ENCODE measurements at regions not wholly inside any gene's neighbourhood (a gene's known extent, or its start where the extent isn't known, plus 50 kb on each side); places are given as distances from the start of the nearest gene placed in this dataset.

DNA sequence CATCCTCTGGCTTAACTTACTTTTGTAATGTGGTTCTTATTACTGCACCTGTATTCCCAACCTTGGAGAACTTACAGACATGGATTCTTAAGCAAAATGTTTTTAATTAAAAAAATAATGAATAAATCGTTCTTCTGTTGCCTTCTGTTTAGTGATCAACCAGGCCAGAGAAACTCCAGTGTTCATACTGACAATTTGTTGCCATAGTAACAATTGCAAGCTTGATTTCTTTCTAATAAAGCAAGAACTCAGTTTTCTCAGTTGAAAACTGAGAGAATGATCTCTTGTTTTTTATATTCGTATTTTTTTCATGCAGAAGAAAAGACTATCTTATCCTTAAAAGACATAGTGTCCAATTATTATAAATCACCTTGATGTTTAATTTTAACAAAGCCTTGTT, 106.5 kb upstream of the LMNTD1 start:
- Mint-ChIP-seq H3K4me1 (ENCODE audit: low read depth) (peaks cover 6% of the 10 kb centered on the region), H3K36me3 (ENCODE audit: insufficient read depth) (peaks cover 1% of the 10 kb centered on the region), H3K27me3 (no peaks in the 10 kb centered on the region), H3K9me3 (ENCODE audit: low read depth) (peaks cover 12% of the 10 kb centered on the region), H3K4me3 (ENCODE audit: low read depth) (no peak overlapping the region), H3K27ac (no peak overlapping the region)
- no peak for DNase-seq (ENCODE audit: low spot score, unreplicated experiment)
- TF ChIP-seq, protein P1, sequence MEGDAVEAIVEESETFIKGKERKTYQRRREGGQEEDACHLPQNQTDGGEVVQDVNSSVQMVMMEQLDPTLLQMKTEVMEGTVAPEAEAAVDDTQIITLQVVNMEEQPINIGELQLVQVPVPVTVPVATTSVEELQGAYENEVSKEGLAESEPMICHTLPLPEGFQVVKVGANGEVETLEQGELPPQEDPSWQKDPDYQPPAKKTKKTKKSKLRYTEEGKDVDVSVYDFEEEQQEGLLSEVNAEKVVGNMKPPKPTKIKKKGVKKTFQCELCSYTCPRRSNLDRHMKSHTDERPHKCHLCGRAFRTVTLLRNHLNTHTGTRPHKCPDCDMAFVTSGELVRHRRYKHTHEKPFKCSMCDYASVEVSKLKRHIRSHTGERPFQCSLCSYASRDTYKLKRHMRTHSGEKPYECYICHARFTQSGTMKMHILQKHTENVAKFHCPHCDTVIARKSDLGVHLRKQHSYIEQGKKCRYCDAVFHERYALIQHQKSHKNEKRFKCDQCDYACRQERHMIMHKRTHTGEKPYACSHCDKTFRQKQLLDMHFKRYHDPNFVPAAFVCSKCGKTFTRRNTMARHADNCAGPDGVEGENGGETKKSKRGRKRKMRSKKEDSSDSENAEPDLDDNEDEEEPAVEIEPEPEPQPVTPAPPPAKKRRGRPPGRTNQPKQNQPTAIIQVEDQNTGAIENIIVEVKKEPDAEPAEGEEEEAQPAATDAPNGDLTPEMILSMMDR (IDR thresholded peaks at IDR 0.05; ENCODE audit: unreplicated experiment) = no peak

DNA sequence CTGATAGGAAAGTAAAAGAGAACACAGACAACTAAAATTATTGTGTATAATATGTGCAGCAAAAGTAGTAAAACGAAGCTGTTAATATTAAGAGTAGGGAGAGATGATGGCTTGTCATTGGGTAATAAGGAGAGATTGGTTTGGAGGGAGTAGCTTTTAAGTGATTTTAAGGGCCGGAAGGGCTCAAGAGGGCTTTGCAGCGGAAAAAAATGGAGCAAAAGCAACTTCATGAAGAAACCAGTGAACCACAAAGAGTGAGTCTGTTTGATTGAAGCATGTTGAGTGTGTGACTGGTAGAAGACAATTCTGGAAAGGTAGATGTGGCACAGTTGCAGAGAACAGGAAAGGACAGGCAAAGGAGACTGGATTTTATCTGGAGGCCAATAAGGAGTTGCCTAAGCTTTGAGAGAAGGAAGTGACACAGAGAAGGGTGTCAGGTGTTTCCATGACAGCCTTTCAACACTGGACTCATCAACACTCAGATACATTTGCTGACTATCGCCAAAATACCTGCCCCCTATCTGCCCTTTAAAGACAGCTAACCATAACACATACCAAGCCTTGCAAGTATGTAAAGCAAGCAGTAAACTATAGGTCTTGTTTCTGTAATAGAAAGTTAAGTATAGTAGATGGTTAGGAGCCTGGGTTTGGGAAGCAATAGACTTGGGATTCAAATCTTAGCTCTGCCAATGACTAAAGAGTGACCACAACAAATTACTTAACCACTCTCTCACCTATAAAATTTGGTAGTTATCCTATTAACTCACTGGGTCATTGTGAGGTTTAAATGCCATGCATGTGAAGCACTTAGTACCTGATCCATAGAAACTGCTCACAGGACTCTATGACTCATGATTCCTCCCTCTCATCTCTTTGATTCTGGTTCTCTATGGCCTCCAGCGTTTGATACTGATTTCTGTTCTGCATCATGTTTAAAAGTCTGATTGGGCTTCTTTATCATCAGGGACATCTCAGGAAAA, 117.3 kb upstream of the LMNTD1 start:
- Mint-ChIP-seq H3K9me3 (ENCODE audit: low read depth) (no peaks in the 10 kb centered on the region), H3K36me3 (ENCODE audit: insufficient read depth) (no peaks in the 10 kb centered on the region), H3K4me3 (ENCODE audit: low read depth) (no peak overlapping the region), H3K27me3 (no peaks in the 10 kb centered on the region), H3K4me1 (ENCODE audit: low read depth) (peaks cover 2% of the 10 kb centered on the region), H3K27ac (no peak overlapping the region)
- TF ChIP-seq, protein P1 (IDR thresholded peaks at IDR 0.05; ENCODE audit: unreplicated experiment) = no peak
- DNase-seq (ENCODE audit: low spot score, unreplicated experiment) = no peak

DNA sequence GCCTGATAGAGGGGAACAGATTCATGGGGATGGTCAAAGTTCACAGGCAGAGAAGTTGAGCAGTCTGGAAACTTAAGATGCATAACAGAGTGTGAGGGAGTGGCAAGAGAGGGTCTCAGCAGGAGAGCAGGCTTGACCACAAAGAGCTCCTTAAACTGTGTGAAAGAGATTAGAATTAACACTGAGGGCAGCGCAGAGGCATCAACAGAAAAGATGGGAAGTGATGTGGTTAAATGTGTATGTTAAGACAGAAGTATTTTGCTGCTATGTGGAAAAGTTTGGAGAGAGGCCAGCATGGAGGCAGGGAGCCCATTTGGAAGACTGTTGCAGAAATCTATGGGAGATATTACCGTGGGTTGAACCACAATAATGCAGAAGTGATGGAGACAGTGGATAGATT, 122.7 kb upstream of the LMNTD1 start:
- Mint-ChIP-seq H3K9me3 (ENCODE audit: low read depth) (no peaks in the 10 kb centered on the region), H3K4me3 (ENCODE audit: low read depth) (no peak overlapping the region), H3K36me3 (ENCODE audit: insufficient read depth) (no peaks in the 10 kb centered on the region), H3K27me3 (no peaks in the 10 kb centered on the region), H3K4me1 (ENCODE audit: low read depth) (no peaks in the 10 kb centered on the region), H3K27ac (no peak overlapping the region)
- DNase-seq (ENCODE audit: low spot score, unreplicated experiment) = no peak
- TF ChIP-seq, protein P1 (IDR thresholded peaks at IDR 0.05; ENCODE audit: unreplicated experiment) = no peak

DNA sequence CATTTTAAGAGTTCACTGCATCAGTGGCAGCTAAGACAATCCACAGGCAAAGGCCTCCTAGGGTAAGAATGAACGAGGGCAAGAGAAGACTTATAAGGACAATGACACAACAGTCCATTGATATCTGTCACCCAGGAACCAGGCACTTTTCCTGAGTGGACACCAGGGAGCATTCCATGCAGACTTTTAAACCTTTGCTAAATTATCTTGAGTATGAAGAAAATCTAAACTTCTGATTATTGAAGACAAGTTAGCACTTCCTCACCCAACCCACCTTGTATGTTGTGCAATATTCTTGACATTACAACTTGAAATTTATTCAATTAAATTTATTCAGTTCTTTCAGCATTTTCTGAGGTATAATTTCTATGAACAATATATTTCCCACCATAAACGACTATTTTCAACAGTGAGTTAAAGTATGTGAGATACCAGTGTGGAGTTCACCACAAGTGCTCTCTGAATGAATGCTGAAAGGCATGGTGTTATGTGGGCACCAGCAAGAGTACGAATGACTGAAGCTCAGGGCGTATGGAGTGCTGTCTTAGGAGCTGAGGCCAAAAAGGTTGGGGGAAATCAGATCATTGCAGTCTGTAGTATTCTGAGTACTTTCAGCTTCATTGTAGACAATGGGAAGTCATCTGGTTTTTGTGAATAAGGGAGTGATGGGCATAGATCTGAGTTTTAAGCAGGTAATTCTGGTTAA, 124.3 kb upstream of the LMNTD1 start:
- Mint-ChIP-seq H3K4me3 (ENCODE audit: low read depth) (no peak overlapping the region), H3K27ac (no peak overlapping the region), H3K36me3 (ENCODE audit: insufficient read depth) (no peaks in the 10 kb centered on the region), H3K27me3 (no peaks in the 10 kb centered on the region), H3K4me1 (ENCODE audit: low read depth) (no peaks in the 10 kb centered on the region), H3K9me3 (ENCODE audit: low read depth) (no peaks in the 10 kb centered on the region)
- DNase-seq (ENCODE audit: low spot score, unreplicated experiment) = no peak
- TF ChIP-seq, protein P1 (IDR thresholded peaks at IDR 0.05; ENCODE audit: unreplicated experiment) = no peak

DNA sequence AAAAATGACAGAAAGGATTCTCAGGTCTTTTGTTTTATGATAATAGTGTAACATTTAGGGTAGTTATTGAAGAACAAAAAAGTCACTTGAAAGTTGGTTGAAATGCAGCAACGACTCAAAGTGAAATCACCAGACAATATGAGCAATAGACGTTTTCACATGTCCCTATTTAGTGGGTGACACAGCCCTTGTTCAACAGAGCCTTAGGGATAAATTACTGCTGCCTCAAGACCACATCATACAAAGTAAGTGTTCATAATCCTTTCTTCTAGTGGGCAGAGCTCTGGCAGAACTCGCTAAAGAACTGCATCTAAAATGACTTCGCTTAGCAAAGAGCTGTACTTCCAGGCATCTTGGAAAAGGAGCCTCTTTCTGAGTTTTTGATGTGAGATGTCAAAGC, 128.5 kb upstream of the LMNTD1 start:
- Mint-ChIP-seq H3K36me3 (ENCODE audit: insufficient read depth) (no peaks in the 10 kb centered on the region), H3K27ac (no peak overlapping the region), H3K4me1 (ENCODE audit: low read depth) (no peaks in the 10 kb centered on the region), H3K4me3 (ENCODE audit: low read depth) (no peak overlapping the region), H3K27me3 (no peaks in the 10 kb centered on the region), H3K9me3 (ENCODE audit: low read depth) (no peaks in the 10 kb centered on the region)
- DNase-seq (ENCODE audit: low spot score, unreplicated experiment) = no peak
- TF ChIP-seq, protein P1 (IDR thresholded peaks at IDR 0.05; ENCODE audit: unreplicated experiment) = no peak

All from progenitor cell of endocrine pancreas (in vitro differentiated cells).